ENCODE measurements at regions not wholly inside any gene's neighbourhood (a gene's known extent, or its start where the extent isn't known, plus 50 kb on each side); places are given as distances from the start of the nearest gene placed in this dataset.

- Mint-ChIP-seq H3K27ac (no peak overlapping the region), H3K36me3 (no peaks in the 10 kb centered on the region), H3K4me1 (no peaks in the 10 kb centered on the region), H3K4me3 (no peak overlapping the region), H3K9me3 (no peaks in the 10 kb centered on the region)
- DNase-seq (ENCODE audit: low spot score in 2 of 2) (no peak), ATAC-seq (no peak)
Observed at GRCh38 chr1:208525417-208525816, 281.2 kb upstream of the PLXNA2 start.

GRCh38 chr1:208526613-208527125 is 282.5 kb upstream of the PLXNA2 start:
- no peaks in the 10 kb centered on the region for H3K4me1 Mint-ChIP-seq
- H3K36me3 Mint-ChIP-seq = no peaks in the 10 kb centered on the region
- no peak overlapping the region for H3K4me3 Mint-ChIP-seq
- H3K27ac Mint-ChIP-seq = no peak overlapping the region
- no peaks in the 10 kb centered on the region for H3K9me3 Mint-ChIP-seq
- ATAC-seq = no peak
- no peak for DNase-seq (ENCODE audit: low spot score in 2 of 2)

- no peaks in the 10 kb centered on the region for H3K36me3 Mint-ChIP-seq
- ATAC-seq = no peak
- H3K4me3 Mint-ChIP-seq = no peak overlapping the region
- DNase-seq (ENCODE audit: low spot score in 2 of 2) = no peak
- no peaks in the 10 kb centered on the region for H3K4me1 Mint-ChIP-seq
- no peak overlapping the region for H3K27ac Mint-ChIP-seq
- H3K9me3 Mint-ChIP-seq = no peaks in the 10 kb centered on the region
Observed at GRCh38 chr1:208527156-208527555, 283.0 kb upstream of the PLXNA2 start.

- H3K4me1 Mint-ChIP-seq = no peaks in the 10 kb centered on the region
- DNase-seq (ENCODE audit: low spot score in 2 of 2) = no peak
- H3K9me3 Mint-ChIP-seq = no peaks in the 10 kb centered on the region
- H3K4me3 Mint-ChIP-seq = no peak overlapping the region
- H3K27ac Mint-ChIP-seq = no peak overlapping the region
- H3K36me3 Mint-ChIP-seq = no peaks in the 10 kb centered on the region
- ATAC-seq = no peak
Observed at GRCh38 chr1:208528578-208529240, 284.5 kb upstream of the PLXNA2 start.

- no peaks in the 10 kb centered on the region for H3K36me3 Mint-ChIP-seq
- DNase-seq (ENCODE audit: low spot score in 2 of 2) (no peak), ATAC-seq (no peak)
- no peaks in the 10 kb centered on the region for H3K9me3 Mint-ChIP-seq
- no peaks in the 10 kb centered on the region for H3K4me1 Mint-ChIP-seq
- H3K27ac Mint-ChIP-seq = no peak overlapping the region
- no peak overlapping the region for H3K4me3 Mint-ChIP-seq
Observed at GRCh38 chr1:208531003-208531750, 287.0 kb upstream of the PLXNA2 start.

GRCh38 chr1:208533746-208534598 is 289.8 kb upstream of the PLXNA2 start:
- Mint-ChIP-seq H3K36me3 (no peaks in the 10 kb centered on the region), H3K4me1 (no peaks in the 10 kb centered on the region), H3K27ac (no peak overlapping the region), H3K9me3 (no peaks in the 10 kb centered on the region), H3K4me3 (no peak overlapping the region)
- no peak for DNase-seq (ENCODE audit: low spot score in 2 of 2)
- ATAC-seq = no peak

- no peak for ATAC-seq
- Mint-ChIP-seq H3K27ac (no peak overlapping the region), H3K4me1 (no peaks in the 10 kb centered on the region), H3K9me3 (no peaks in the 10 kb centered on the region), H3K4me3 (no peak overlapping the region), H3K36me3 (no peaks in the 10 kb centered on the region)
- DNase-seq (ENCODE audit: low spot score in 2 of 2) = no peak
Observed at GRCh38 chr1:208534599-208534897, 290.4 kb upstream of the PLXNA2 start.

GRCh38 chr1:208534979-208535378 is 290.8 kb upstream of the PLXNA2 start:
- Mint-ChIP-seq H3K27ac (no peak overlapping the region), H3K36me3 (no peaks in the 10 kb centered on the region), H3K4me1 (no peaks in the 10 kb centered on the region), H3K4me3 (no peak overlapping the region), H3K9me3 (no peaks in the 10 kb centered on the region)
- DNase-seq (ENCODE audit: low spot score in 2 of 2) = no peak
- ATAC-seq = no peak

GRCh38 chr1:208535511-208535910 is 291.3 kb upstream of the PLXNA2 start:
- Mint-ChIP-seq H3K27ac (no peak overlapping the region), H3K9me3 (no peaks in the 10 kb centered on the region), H3K4me1 (no peaks in the 10 kb centered on the region), H3K36me3 (no peaks in the 10 kb centered on the region), H3K4me3 (no peak overlapping the region)
- no peak for ATAC-seq
- DNase-seq (ENCODE audit: low spot score in 2 of 2) = no peak

GRCh38 chr1:208536212-208536611 is 292.0 kb upstream of the PLXNA2 start:
- no peak overlapping the region for H3K4me3 Mint-ChIP-seq
- H3K4me1 Mint-ChIP-seq = no peaks in the 10 kb centered on the region
- no peak for DNase-seq (ENCODE audit: low spot score in 2 of 2)
- ATAC-seq = no peak
- no peaks in the 10 kb centered on the region for H3K9me3 Mint-ChIP-seq
- H3K27ac Mint-ChIP-seq = no peak overlapping the region
- no peaks in the 10 kb centered on the region for H3K36me3 Mint-ChIP-seq

GRCh38 chr1:208537198-208537597 is 293.0 kb upstream of the PLXNA2 start:
- H3K4me1 Mint-ChIP-seq = no peaks in the 10 kb centered on the region
- H3K36me3 Mint-ChIP-seq = no peaks in the 10 kb centered on the region
- H3K4me3 Mint-ChIP-seq = no peak overlapping the region
- no peak overlapping the region for H3K27ac Mint-ChIP-seq
- H3K9me3 Mint-ChIP-seq = no peaks in the 10 kb centered on the region
- ATAC-seq (no peak), DNase-seq (ENCODE audit: low spot score in 2 of 2) (no peak)

GRCh38 chr1:208538078-208538477 is 293.9 kb upstream of the PLXNA2 start:
- H3K4me1 Mint-ChIP-seq = no peaks in the 10 kb centered on the region
- no peaks in the 10 kb centered on the region for H3K9me3 Mint-ChIP-seq
- ATAC-seq (no peak), DNase-seq (ENCODE audit: low spot score in 2 of 2) (no peak)
- H3K27ac Mint-ChIP-seq = no peak overlapping the region
- H3K36me3 Mint-ChIP-seq = no peaks in the 10 kb centered on the region
- no peak overlapping the region for H3K4me3 Mint-ChIP-seq

- Mint-ChIP-seq H3K4me1 (no peaks in the 10 kb centered on the region), H3K36me3 (no peaks in the 10 kb centered on the region), H3K4me3 (no peak overlapping the region), H3K27ac (no peak overlapping the region), H3K9me3 (no peaks in the 10 kb centered on the region)
- DNase-seq (ENCODE audit: low spot score in 2 of 2) (no peak), ATAC-seq (no peak)
Observed at GRCh38 chr1:208538587-208538986, 294.4 kb upstream of the PLXNA2 start.

GRCh38 chr1:208540724-208541123 is 296.5 kb upstream of the PLXNA2 start:
- Mint-ChIP-seq H3K36me3 (no peaks in the 10 kb centered on the region), H3K4me3 (no peak overlapping the region)
- ATAC-seq = no peak

GRCh38 chr1:208541225-208541855 is 297.2 kb upstream of the PLXNA2 start:
- DNase-seq (ENCODE audit: low spot score in 2 of 2) (peak in 1 of 2 donors; percentile 52), ATAC-seq (peak; percentile 69)
- no peaks in the 10 kb centered on the region for H3K36me3 Mint-ChIP-seq
- no peaks in the 10 kb centered on the region for H3K9me3 Mint-ChIP-seq
- no peak overlapping the region for H3K4me3 Mint-ChIP-seq
- H3K27ac Mint-ChIP-seq = no peak overlapping the region
- no peaks in the 10 kb centered on the region for H3K4me1 Mint-ChIP-seq

More at GRCh38 chr1:208540724-208541123, 296.5 kb upstream of the PLXNA2 start:
- Mint-ChIP-seq H3K9me3 (no peaks in the 10 kb centered on the region), H3K4me1 (no peaks in the 10 kb centered on the region), H3K27ac (no peak overlapping the region)
- DNase-seq (ENCODE audit: low spot score in 2 of 2) = no peak
